SK-N-SH (cell line): ENCODE measurements at regions not wholly inside any gene's neighbourhood (a gene's known extent, or its start where the extent isn't known, plus 50 kb on each side); places are given as distances from the start of the nearest gene placed in this dataset.
A peak's percentile ranks its signal among the peaks of the same experiment; 100 is the strongest.

Experiments used
- EP300 ChIP-seq, 2 experiments: IDR thresholded peaks; 2 replicates each; pipeline versions ENCODE4 v1.4.0 to v1.6.1; 2012; ENCODE audit warnings: borderline replicate concordance in 1 of 2, low read depth in 1 of 2, low read length in 1 of 2
- EZH2phosphoT487 ChIP-seq: fragments of 200-600 bp; sonication (generic); IDR thresholded peaks from 2 replicates; pipeline ENCODE4 v1.6.1; 2017; ENCODE audit warnings: low read depth, mixed run types, mild to moderate bottlenecking, antibody characterized with exemption, moderate library complexity, borderline replicate concordance
- JUND ChIP-seq: IDR thresholded peaks from 2 replicates; pipeline ENCODE4 v1.4.0; 2012
- NFIC ChIP-seq: IDR thresholded peaks from 2 replicates; pipeline ENCODE4 v1.4.0; 2012; ENCODE audit warnings: borderline replicate concordance
- NRF1 ChIP-seq: IDR thresholded peaks from 2 replicates; pipeline ENCODE4 v1.6.1; 2012; ENCODE audit warnings: low read depth, mild to moderate bottlenecking, low read length
- PBX3 ChIP-seq: IDR thresholded peaks from 2 replicates; pipeline ENCODE4; 2012
- TCF12 ChIP-seq: IDR thresholded peaks from 2 replicates; pipeline ENCODE4 v1.4.0; 2012
- TEAD4 ChIP-seq: IDR thresholded peaks from 2 replicates; pipeline ENCODE4 v1.4.0; 2012; ENCODE audit warnings: mild to moderate bottlenecking, borderline replicate concordance; ENCODE audit not compliant: insufficient read depth
- USF1 ChIP-seq: IDR thresholded peaks from 2 replicates; pipeline ENCODE4 v1.4.0; 2012; ENCODE audit warnings: low read depth, borderline replicate concordance
- TF ChIP-seq, protein P1 (sequence below): fragments of 200-600 bp; sonication (generic); IDR thresholded peaks from 2 replicates; pipeline ENCODE4 v1.6.1; 2017; ENCODE audit warnings: antibody characterized with exemption, mild to moderate bottlenecking, moderate library complexity
- TF ChIP-seq, protein P2 (sequence below): fragments of 150-350 bp; IDR thresholded peaks from 2 replicates; pipeline ENCODE4 v1.6.1; 2017; ENCODE audit warnings: antibody characterized with exemption, low read length, low read depth, borderline replicate concordance
- TF ChIP-seq, protein P3 (sequence below): IDR thresholded peaks from 2 replicates; pipeline ENCODE4 v1.4.0; 2012; ENCODE audit warnings: low read depth

- TF ChIP-seq JUND (no peak), EP300 (IDR thresholded peaks at IDR 0.05; ENCODE audit: borderline replicate concordance in 1 of 2, low read depth in 1 of 2, low read length in 1 of 2) (no peak), EZH2phosphoT487 (no peak), TCF12 (no peak), NRF1 (no peak), TEAD4 (no peak), PBX3 (no peak), NFIC (no peak), USF1 (no peak)
- TF ChIP-seq, protein P1, sequence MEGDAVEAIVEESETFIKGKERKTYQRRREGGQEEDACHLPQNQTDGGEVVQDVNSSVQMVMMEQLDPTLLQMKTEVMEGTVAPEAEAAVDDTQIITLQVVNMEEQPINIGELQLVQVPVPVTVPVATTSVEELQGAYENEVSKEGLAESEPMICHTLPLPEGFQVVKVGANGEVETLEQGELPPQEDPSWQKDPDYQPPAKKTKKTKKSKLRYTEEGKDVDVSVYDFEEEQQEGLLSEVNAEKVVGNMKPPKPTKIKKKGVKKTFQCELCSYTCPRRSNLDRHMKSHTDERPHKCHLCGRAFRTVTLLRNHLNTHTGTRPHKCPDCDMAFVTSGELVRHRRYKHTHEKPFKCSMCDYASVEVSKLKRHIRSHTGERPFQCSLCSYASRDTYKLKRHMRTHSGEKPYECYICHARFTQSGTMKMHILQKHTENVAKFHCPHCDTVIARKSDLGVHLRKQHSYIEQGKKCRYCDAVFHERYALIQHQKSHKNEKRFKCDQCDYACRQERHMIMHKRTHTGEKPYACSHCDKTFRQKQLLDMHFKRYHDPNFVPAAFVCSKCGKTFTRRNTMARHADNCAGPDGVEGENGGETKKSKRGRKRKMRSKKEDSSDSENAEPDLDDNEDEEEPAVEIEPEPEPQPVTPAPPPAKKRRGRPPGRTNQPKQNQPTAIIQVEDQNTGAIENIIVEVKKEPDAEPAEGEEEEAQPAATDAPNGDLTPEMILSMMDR: peak; percentile 69
- TF ChIP-seq, protein P2, sequence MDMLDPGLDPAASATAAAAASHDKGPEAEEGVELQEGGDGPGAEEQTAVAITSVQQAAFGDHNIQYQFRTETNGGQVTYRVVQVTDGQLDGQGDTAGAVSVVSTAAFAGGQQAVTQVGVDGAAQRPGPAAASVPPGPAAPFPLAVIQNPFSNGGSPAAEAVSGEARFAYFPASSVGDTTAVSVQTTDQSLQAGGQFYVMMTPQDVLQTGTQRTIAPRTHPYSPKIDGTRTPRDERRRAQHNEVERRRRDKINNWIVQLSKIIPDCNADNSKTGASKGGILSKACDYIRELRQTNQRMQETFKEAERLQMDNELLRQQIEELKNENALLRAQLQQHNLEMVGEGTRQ: no peak
- TF ChIP-seq, protein P3, sequence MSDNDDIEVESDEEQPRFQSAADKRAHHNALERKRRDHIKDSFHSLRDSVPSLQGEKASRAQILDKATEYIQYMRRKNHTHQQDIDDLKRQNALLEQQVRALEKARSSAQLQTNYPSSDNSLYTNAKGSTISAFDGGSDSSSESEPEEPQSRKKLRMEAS: no peak
Measured at GRCh38 chr4:180028682-180029081, 2214.5 kb upstream of the TENM3 start.
